PC-9 (cell line): ENCODE measurements at regions not wholly inside any gene's neighbourhood (a gene's known extent, or its start where the extent isn't known, plus 50 kb on each side); places are given as distances from the start of the nearest gene placed in this dataset.

Experiments used
- BruUV-seq: library from RNA; stranded (reverse); fragments of 400-500 nt; replicated peaks from 2 replicates; lab custom pipeline; 2021; lab: Mats Ljungman, UMichigan
- CTCF ChIA-PET: fragments of 300-600 bp; sonication (Branson Sonifier 250); formaldehyde crosslinking; loops from one replicate; lab custom pipeline; 2022; ENCODE audit warnings: antibody characterized with exemption; lab: Charles Lee
- POLR2A ChIA-PET: fragments of 300-600 bp; sonication (Branson Sonifier 250); formaldehyde crosslinking; loops from one replicate; lab custom pipeline; 2022; ENCODE audit warnings: antibody characterized with exemption; ENCODE audit not compliant: unreplicated experiment; lab: Charles Lee
- DNase-seq, 2 experiments: peaks; one replicate each; pipeline versions ENCODE4 v3.0.0 to v3.0.0-alpha.2; 2015 to 2022; ENCODE audit warnings: mixed read lengths in 1 of 2
- H2AFZ ChIP-seq: fragments of 200-600 bp; sonication (generic); 2 replicates; pipeline ENCODE4 v1.8.1; 2017; ENCODE audit warnings: antibody characterized with exemption
- H3F3A ChIP-seq: fragments of 200-600 bp; sonication (generic); 2 replicates; pipeline ENCODE4 v1.8.1; 2017; ENCODE audit warnings: antibody characterized with exemption, mild to moderate bottlenecking, low read depth; ENCODE audit not compliant: insufficient read depth
- H3K27ac ChIP-seq: fragments of 200-600 bp; sonication (generic); 2 replicates; pipeline ENCODE4 v1.6.1; 2016; ENCODE audit warnings: mixed run types
- H3K27me3 ChIP-seq: fragments of 200-600 bp; sonication (generic); 2 replicates; pipeline ENCODE4 v1.6.1; 2016; ENCODE audit warnings: low read depth, mixed run types; ENCODE audit not compliant: insufficient read depth
- H3K36me3 ChIP-seq: fragments of 200-600 bp; sonication (generic); 2 replicates; pipeline ENCODE4 v1.6.1; 2016; ENCODE audit warnings: low read depth, mixed run types
- H3K4me1 ChIP-seq: fragments of 200-600 bp; sonication (generic); replicated peaks from 2 replicates; pipeline ENCODE4 v1.6.1; 2016; ENCODE audit warnings: mixed run types; ENCODE audit not compliant: insufficient read depth
- H3K4me2 ChIP-seq: fragments of 200-600 bp; sonication (generic); 2 replicates; pipeline ENCODE4 v1.6.1; 2017; ENCODE audit warnings: mixed run types
- H3K4me3 ChIP-seq: fragments of 200-600 bp; sonication (generic); 2 replicates; pipeline ENCODE4 v1.6.1; 2016; ENCODE audit warnings: mixed run types
- H3K79me2 ChIP-seq: fragments of 200-600 bp; sonication (generic); 2 replicates; pipeline ENCODE4 v1.6.1; 2017; ENCODE audit warnings: low read depth, mixed run types
- H3K9me2 ChIP-seq: fragments of 200-600 bp; sonication (generic); 2 replicates; pipeline ENCODE4 v1.8.1; 2017; ENCODE audit warnings: mild to moderate bottlenecking; ENCODE audit not compliant: insufficient read depth
- H3K9me3 ChIP-seq: fragments of 200-600 bp; sonication (generic); 2 replicates; pipeline ENCODE4 v1.8.1; 2016; ENCODE audit warnings: low read depth; ENCODE audit not compliant: insufficient read depth
- H4K20me1 ChIP-seq: fragments of 200-600 bp; sonication (generic); 2 replicates; pipeline ENCODE4 v1.8.1; 2017; ENCODE audit not compliant: insufficient read depth
- CTCF ChIP-seq: fragments of 200-600 bp; sonication (generic); conservative IDR thresholded peaks from 2 replicates; pipeline ENCODE4 v1.6.1; 2017; ENCODE audit warnings: mixed run types, antibody characterized with exemption, mild to moderate bottlenecking, moderate library complexity
- EZH2 ChIP-seq: fragments of 200-600 bp; sonication (generic); IDR thresholded peaks from 2 replicates; pipeline ENCODE4 v1.8.0; 2017; ENCODE audit warnings: antibody characterized with exemption, low read depth
- intact Hi-C: fragments of 100-400 bp; cut with micrococcal nuclease; formaldehyde crosslinking; loops from one replicate; pipeline ENCODE4 v1.10.0; 2022; ENCODE audit not compliant: unreplicated experiment

- no peaks in the 10 kb centered on the region for H3K27me3 ChIP-seq
- H3F3A ChIP-seq, result no peaks in the 10 kb centered on the region
- no peak for DNase-seq
- no peak overlapping the region for H2AFZ ChIP-seq
- H3K4me1 ChIP-seq, result no peaks in the 10 kb centered on the region
- H3K27ac ChIP-seq, result no peak overlapping the region
- BruUV-seq, result no TSS peak
- H4K20me1 ChIP-seq, result no peaks in the 10 kb centered on the region
- H3K4me3 ChIP-seq, result no peak overlapping the region
- intact Hi-C loops, result no loop called here
- no peak for TF ChIP-seq EZH2
- TF ChIP-seq CTCF, result no peak
- H3K9me3 ChIP-seq, result no peaks in the 10 kb centered on the region
- no peaks in the 10 kb centered on the region for H3K79me2 ChIP-seq
- no peaks in the 10 kb centered on the region for H3K9me2 ChIP-seq
- no peak overlapping the region for H3K4me2 ChIP-seq
- ChIA-PET POLR2A (no interaction called here), CTCF (no interaction called here)
- no peaks in the 10 kb centered on the region for H3K36me3 ChIP-seq
Measured at GRCh38 chr13:29683041-29683440, 87.6 kb upstream of the SLC7A1 start.

DNA sequence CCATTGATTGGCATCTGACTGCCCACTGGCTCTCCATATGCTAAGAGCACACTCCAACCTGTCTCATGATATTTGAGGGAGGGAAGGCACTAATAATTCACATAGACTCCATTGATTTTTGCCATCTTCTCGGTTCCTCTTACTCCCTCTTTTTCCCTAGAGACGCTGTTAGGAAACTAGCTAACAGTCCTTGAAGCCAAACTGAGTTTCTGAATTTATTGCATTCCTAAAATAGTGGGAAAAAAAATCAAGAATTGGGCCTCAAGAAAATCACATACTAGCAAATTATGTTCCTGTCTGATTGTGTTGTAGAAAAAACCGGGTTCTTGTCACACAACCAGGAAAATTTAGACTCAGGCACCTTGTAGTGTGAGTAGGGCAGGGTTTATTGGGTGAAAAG is 86.4 kb upstream of the SLC7A1 start:
- no peaks in the 10 kb centered on the region for H3K79me2 ChIP-seq
- no peaks in the 10 kb centered on the region; the same call in 1 of the 2 replicates for H3F3A ChIP-seq
- no peaks in the 10 kb centered on the region for H3K9me2 ChIP-seq
- no peaks in the 10 kb centered on the region for H3K27me3 ChIP-seq
- H3K4me1 ChIP-seq, result peaks cover 7% of the 10 kb centered on the region
- H3K27ac ChIP-seq, result no peak overlapping the region
- CTCF ChIA-PET, result no interaction called here
- no peak overlapping the region for H2AFZ ChIP-seq
- no peak overlapping the region for H3K4me2 ChIP-seq
- POLR2A ChIA-PET, result no interaction called here
- no TSS peak for BruUV-seq
- DNase-seq, result no peak
- H3K4me3 ChIP-seq, result no peak overlapping the region
- intact Hi-C loops, result no loop called here
- H3K9me3 ChIP-seq, result no peaks in the 10 kb centered on the region
- TF ChIP-seq EZH2 (no peak), CTCF (no peak)
- H3K36me3 ChIP-seq, result no peaks in the 10 kb centered on the region
- no peaks in the 10 kb centered on the region for H4K20me1 ChIP-seq

DNA sequence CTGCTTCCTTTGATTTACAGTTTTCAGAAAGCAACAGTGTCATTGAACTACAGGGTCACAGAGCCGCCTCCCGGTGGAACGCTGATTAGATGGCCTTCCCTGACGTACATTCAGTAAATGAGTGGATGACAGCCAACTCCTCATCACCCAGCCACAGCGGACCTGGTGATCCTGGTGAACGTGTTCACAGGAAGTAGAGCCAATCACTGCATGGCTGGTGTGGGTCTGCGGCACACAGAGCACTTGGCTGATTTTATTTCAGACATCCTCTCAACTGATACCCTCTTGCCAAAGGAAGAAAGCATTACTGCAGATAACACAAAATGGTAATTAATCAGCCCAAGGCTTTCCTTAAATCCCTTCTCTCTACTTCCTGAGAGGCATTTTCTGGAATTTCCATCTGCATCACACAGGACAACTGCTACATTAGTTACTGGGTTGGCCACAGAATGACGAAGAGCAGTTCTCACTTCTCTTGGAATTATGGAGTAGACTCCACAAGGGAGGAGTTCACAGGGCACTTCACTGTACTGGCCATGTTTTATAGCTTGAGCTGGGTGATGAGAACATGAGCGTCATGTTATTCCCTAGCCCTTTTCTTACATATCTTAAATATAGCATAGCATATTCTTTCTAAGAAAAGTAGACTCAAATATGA is 84.0 kb upstream of the SLC7A1 start:
- CTCF ChIA-PET, result no interaction called here
- H3F3A ChIP-seq, result peaks cover 5% of the 10 kb centered on the region; the same call in 1 of the 2 replicates
- H3K79me2 ChIP-seq, result no peaks in the 10 kb centered on the region
- H3K4me2 ChIP-seq, result no peak overlapping the region
- H4K20me1 ChIP-seq, result no peaks in the 10 kb centered on the region
- intact Hi-C loops, result no loop called here
- H3K4me1 ChIP-seq, result peaks cover 18% of the 10 kb centered on the region
- no peak for DNase-seq
- H3K9me3 ChIP-seq, result no peaks in the 10 kb centered on the region
- H3K27ac ChIP-seq, result no peak overlapping the region
- no peaks in the 10 kb centered on the region for H3K27me3 ChIP-seq
- BruUV-seq, result no TSS peak
- no peak overlapping the region for H2AFZ ChIP-seq
- POLR2A ChIA-PET, result no interaction called here
- H3K36me3 ChIP-seq, result no peaks in the 10 kb centered on the region
- no peak for TF ChIP-seq CTCF
- TF ChIP-seq EZH2, result no peak
- H3K9me2 ChIP-seq, result no peaks in the 10 kb centered on the region
- H3K4me3 ChIP-seq, result no peak overlapping the region
